Skeletal muscle satellite cell (primary cell): ENCODE measurements at regions not wholly inside any gene's neighbourhood (a gene's known extent, or its start where the extent isn't known, plus 50 kb on each side); places are given as distances from the start of the nearest gene placed in this dataset.

Experiments
- H3K27me3 ChIP-seq: 2 replicates; pipeline ENCODE4 v1.7.0; 2013; ENCODE audit warnings: low read length; ENCODE audit not compliant: control insufficient read depth, insufficient read depth
- H3K36me3 ChIP-seq: 2 replicates; pipeline ENCODE4 v1.7.0; 2013; ENCODE audit warnings: mild to moderate bottlenecking, control low read depth, low read length; ENCODE audit not compliant: insufficient read depth
- H3K4me1 ChIP-seq: 2 replicates; pipeline ENCODE4 v1.7.0; 2013; ENCODE audit warnings: low read length; ENCODE audit not compliant: control insufficient read depth, insufficient read depth
- H3K4me2 ChIP-seq: 2 replicates; pipeline ENCODE4 v1.7.0; 2013; ENCODE audit warnings: mild to moderate bottlenecking, low read length
- H3K4me3 ChIP-seq: 2 replicates; pipeline ENCODE4 v1.7.0; 2013; ENCODE audit warnings: low read length
- H3K9ac ChIP-seq: 2 replicates; pipeline ENCODE4 v1.7.0; 2013; ENCODE audit warnings: mild to moderate bottlenecking, low read depth, low read length, moderate library complexity
- H3K9me3 ChIP-seq: replicated peaks from 2 replicates; pipeline ENCODE4 v1.7.0; 2013; ENCODE audit warnings: mild to moderate bottlenecking, control low read depth, low read length

- no peaks in the 10 kb centered on the region for H3K9me3 ChIP-seq
- no peaks in the 10 kb centered on the region for H3K36me3 ChIP-seq
- no peak overlapping the region for H3K9ac ChIP-seq
- H3K4me2 ChIP-seq, result no peak overlapping the region
- H3K27me3 ChIP-seq, result no peaks in the 10 kb centered on the region
- H3K4me3 ChIP-seq, result no peak overlapping the region
- peaks cover 24% of the 10 kb centered on the region for H3K4me1 ChIP-seq
Observed at GRCh38 chr6:121858986-121859385, 423.5 kb downstream of the GJA1 start.

GRCh38 chr6:121865811-121866210, 430.4 kb downstream of the GJA1 start:
- no peak overlapping the region for H3K4me2 ChIP-seq
- no peaks in the 10 kb centered on the region for H3K27me3 ChIP-seq
- H3K36me3 ChIP-seq, result no peaks in the 10 kb centered on the region
- peaks cover 9% of the 10 kb centered on the region for H3K4me1 ChIP-seq
- H3K4me3 ChIP-seq, result no peak overlapping the region
- no peak overlapping the region for H3K9ac ChIP-seq
- H3K9me3 ChIP-seq, result no peaks in the 10 kb centered on the region

- Histone ChIP-seq H3K4me3 (no peak overlapping the region), H3K36me3 (no peaks in the 10 kb centered on the region), H3K9me3 (no peaks in the 10 kb centered on the region), H3K4me2 (no peak overlapping the region), H3K27me3 (no peaks in the 10 kb centered on the region), H3K4me1 (peaks cover 9% of the 10 kb centered on the region), H3K9ac (no peak overlapping the region)
Observed at GRCh38 chr6:121867095-121867494, 431.6 kb downstream of the GJA1 start.

GRCh38 chr6:121868206-121868605, 432.8 kb downstream of the GJA1 start:
- Histone ChIP-seq H3K27me3 (no peaks in the 10 kb centered on the region), H3K36me3 (no peaks in the 10 kb centered on the region), H3K4me1 (peaks cover 9% of the 10 kb centered on the region), H3K9me3 (no peaks in the 10 kb centered on the region), H3K4me3 (no peak overlapping the region), H3K9ac (no peak overlapping the region), H3K4me2 (no peak overlapping the region)

GRCh38 chr6:121873595-121873994, 438.1 kb downstream of the GJA1 start:
- H3K27me3 ChIP-seq, result no peaks in the 10 kb centered on the region
- no peaks in the 10 kb centered on the region for H3K9me3 ChIP-seq
- H3K4me2 ChIP-seq, result no peak overlapping the region
- peaks cover 3% of the 10 kb centered on the region for H3K4me1 ChIP-seq
- H3K4me3 ChIP-seq, result no peak overlapping the region
- H3K9ac ChIP-seq, result no peak overlapping the region
- H3K36me3 ChIP-seq, result no peaks in the 10 kb centered on the region

- Histone ChIP-seq H3K9ac (no peak overlapping the region), H3K36me3 (no peaks in the 10 kb centered on the region), H3K4me1 (peaks cover 25% of the 10 kb centered on the region), H3K4me2 (no peak overlapping the region), H3K27me3 (no peaks in the 10 kb centered on the region), H3K9me3 (no peaks in the 10 kb centered on the region), H3K4me3 (no peak overlapping the region)
Observed at GRCh38 chr6:121876721-121877120, 441.3 kb downstream of the GJA1 start.

GRCh38 chr6:121879149-121879548, 443.7 kb downstream of the GJA1 start:
- Histone ChIP-seq H3K36me3 (no peaks in the 10 kb centered on the region), H3K4me2 (peak overlapping the region; percentile 15), H3K4me3 (no peak overlapping the region), H3K9ac (no peak overlapping the region), H3K27me3 (no peaks in the 10 kb centered on the region), H3K4me1 (peaks cover 49% of the 10 kb centered on the region), H3K9me3 (no peaks in the 10 kb centered on the region)

GRCh38 chr6:121880831-121881230, 445.4 kb downstream of the GJA1 start:
- no peaks in the 10 kb centered on the region for H3K36me3 ChIP-seq
- H3K4me1 ChIP-seq, result peaks cover 66% of the 10 kb centered on the region
- no peaks in the 10 kb centered on the region for H3K9me3 ChIP-seq
- no peak overlapping the region for H3K9ac ChIP-seq
- no peak overlapping the region for H3K4me3 ChIP-seq
- no peak overlapping the region for H3K4me2 ChIP-seq
- H3K27me3 ChIP-seq, result no peaks in the 10 kb centered on the region

GRCh38 chr6:121881974-121882667, 446.7 kb downstream of the GJA1 start:
- H3K36me3 ChIP-seq, result no peaks in the 10 kb centered on the region
- peak overlapping the region; percentile 17 for H3K9ac ChIP-seq
- peak overlapping the region; percentile 52 for H3K4me2 ChIP-seq
- no peaks in the 10 kb centered on the region for H3K27me3 ChIP-seq
- H3K4me3 ChIP-seq, result no peak overlapping the region
- H3K9me3 ChIP-seq, result no peaks in the 10 kb centered on the region
- H3K4me1 ChIP-seq, result peaks cover 74% of the 10 kb centered on the region

GRCh38 chr6:121884091-121884490, 448.6 kb downstream of the GJA1 start:
- Histone ChIP-seq H3K4me3 (no peak overlapping the region), H3K36me3 (no peaks in the 10 kb centered on the region), H3K4me2 (no peak overlapping the region), H3K9me3 (no peaks in the 10 kb centered on the region), H3K9ac (no peak overlapping the region), H3K27me3 (no peaks in the 10 kb centered on the region), H3K4me1 (peaks cover 68% of the 10 kb centered on the region)

- Histone ChIP-seq H3K4me2 (no peak overlapping the region), H3K9me3 (no peaks in the 10 kb centered on the region), H3K4me1 (peaks cover 64% of the 10 kb centered on the region), H3K27me3 (no peaks in the 10 kb centered on the region), H3K4me3 (no peak overlapping the region), H3K9ac (no peak overlapping the region), H3K36me3 (no peaks in the 10 kb centered on the region)
Observed at GRCh38 chr6:121884620-121885019, 449.2 kb downstream of the GJA1 start.

- Histone ChIP-seq H3K27me3 (no peaks in the 10 kb centered on the region), H3K36me3 (no peaks in the 10 kb centered on the region), H3K4me2 (no peak overlapping the region), H3K4me1 (peaks cover 60% of the 10 kb centered on the region), H3K4me3 (no peak overlapping the region), H3K9me3 (no peaks in the 10 kb centered on the region), H3K9ac (no peak overlapping the region)
Observed at GRCh38 chr6:121885399-121886152, 450.1 kb downstream of the GJA1 start.
